Pancreas (tissue), 10 donors: ENCODE measurements at regions not wholly inside any gene's neighbourhood (a gene's known extent, or its start where the extent isn't known, plus 50 kb on each side); places are given as distances from the start of the nearest gene placed in this dataset.
"Not testable (repeated sequence)": the region's sequence is repeated elsewhere in the genome, so short reads cannot be mapped to it uniquely, and the experiment has no call there.

Experiments
- ATAC-seq, 4 donors: fragments of 200-7000 bp; cut with Tn5 transposase; one replicate each; pipeline versions ENCODE4 v1.8.0 to v1.9.1; 2020; ENCODE audit warnings: mild to moderate bottlenecking in 4 of 4, moderate library complexity in 4 of 4
- DNase-seq, 6 donors: peaks; one replicate each; pipeline ENCODE4 v3.0.0-alpha.2; 2020
- FAIRE-seq: peaks from 2 replicates; lab custom pipeline; 2012; peaks lifted over from hg19 to GRCh38; lab: Jason Lieb, UNC
- H3K27ac ChIP-seq, 4 donors: fragments of 200-600 bp; sonication (generic); 1 replicate in 3 of 4; 2 replicates in 1 of 4; pipeline versions ENCODE4 v1.5.0 to v1.8.0; 2020
- H3K27me3 ChIP-seq, 4 donors: fragments of 200-600 bp; one replicate each; pipeline ENCODE4 v1.8.0; 2021
- H3K36me3 ChIP-seq, 3 donors: fragments of 200-600 bp; sonication (generic) in 1 of 3; one replicate each; pipeline versions ENCODE4 v1.5.0 to v1.8.0; 2020 to 2021
- H3K4me1 ChIP-seq, 3 donors: fragments of 200-600 bp; one replicate each; pipeline ENCODE4 v1.8.0; 2021
- H3K4me3 ChIP-seq, 4 donors: fragments of 200-600 bp; sonication (generic) in 2 of 4; one replicate each; pipeline versions ENCODE4 v1.5.0 to v1.8.0; 2020 to 2021
- H3K9me3 ChIP-seq, 4 donors: fragments of 200-600 bp; one replicate each; pipeline ENCODE4 v1.8.0; 2021
- CTCF ChIP-seq, 4 donors: fragments of 200-600 bp; sonication (generic) in 3 of 4; IDR thresholded peaks; one replicate each; pipeline versions ENCODE4 v1.5.0 to v1.8.0; 2021; ENCODE audit warnings: antibody characterized with exemption in 4 of 4
- WGBS, 2 donors: extraction: QIAGEN DNeasy Blood & Tissue Kit; methylation state at CpG; one replicate each; pipeline ENCODE4 v1.1.7; 2013; 5-methylcytosine and 5-hydroxymethylcytosine counted together
- intact Hi-C, 3 donors: fragments of 100-400 bp; cut with DNase I; formaldehyde crosslinking; loops; one replicate each; pipeline versions ENCODE4 v1.11.1 to v1.14.2; 2022
- donor health status: healthy with polysubstance abuse.
- donor health status: DM: no; HTN: no; CAD: no; lungs with moderate emphysema.
- donor health status: DM: no; HTN: no; CAD: no.
- donor health status: control.
- donor health status: control.
- donor health status: Bipolar disorder and iron deficiency.
- donor health status: DM: yes; HTN: yes; CAD: no.
- donor health status: DM: no; HTN: no; CAD: no.
- donor health status: DM: no; HTN: no; CAD: no.
- donor health status: DM: yes; HTN: yes; CAD: no.

GRCh38 chr1:234820597-234820996, 210.6 kb upstream of the IRF2BP2 start:
- no peak for DNase-seq
- intact Hi-C loops, result loop anchor here in 1 of 3 donors (10.0 kb wide), 1 partner anchor 56 kb away; no protein-coding TSS in a partner anchor
- H3K36me3 ChIP-seq, result no peaks in the 10 kb centered on the region
- H3K27me3 ChIP-seq, result no peaks in the 10 kb centered on the region
- no peaks in the 10 kb centered on the region for H3K9me3 ChIP-seq
- TF ChIP-seq CTCF (IDR thresholded peaks at IDR 0.05), result no peak
- H3K4me3 ChIP-seq, result no peak overlapping the region
- no peak for ATAC-seq
- no peak overlapping the region for H3K27ac ChIP-seq
- FAIRE-seq, result no peak
- 96 to 100% methylated on average over 1 of the region's 1 CpG for WGBS, 2 donors
- H3K4me1 ChIP-seq, result peaks cover 3 to 7% (median 3%) of the 10 kb centered on the region in 3 donors

DNA sequence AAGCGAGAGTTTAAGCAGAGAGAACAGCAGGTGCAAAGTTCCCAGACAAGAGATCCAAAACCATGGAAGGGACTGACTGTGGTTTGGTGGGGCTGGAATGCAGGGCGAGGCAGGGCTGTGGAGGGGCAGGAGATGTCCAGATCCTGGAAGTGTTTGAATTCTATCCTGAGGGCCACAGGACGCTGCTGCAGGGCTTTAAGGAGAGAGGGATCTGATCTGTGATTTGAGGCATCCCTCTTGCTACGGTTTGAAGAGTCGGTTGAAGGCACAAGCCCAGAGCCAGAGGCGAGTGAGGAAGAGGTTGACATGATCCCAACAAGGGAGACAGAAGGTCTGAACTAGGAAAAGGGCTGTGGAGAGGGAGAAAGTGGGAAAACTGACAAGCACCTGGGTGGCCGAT, 209.9 kb upstream of the IRF2BP2 start:
- intact Hi-C loops, result loop anchor here in 1 of 3 donors (10.0 kb wide), 1 partner anchor 55 kb away; no protein-coding TSS in a partner anchor
- not testable (repeated sequence) for H3K9me3 ChIP-seq, DNase-seq, FAIRE-seq, H3K27ac ChIP-seq, H3K4me3 ChIP-seq, H3K27me3 ChIP-seq, H3K36me3 ChIP-seq, ATAC-seq, H3K4me1 ChIP-seq
- 70 to 83% methylated on average over 5 to 6 of the region's 7 CpGs for WGBS, 2 donors

DNA sequence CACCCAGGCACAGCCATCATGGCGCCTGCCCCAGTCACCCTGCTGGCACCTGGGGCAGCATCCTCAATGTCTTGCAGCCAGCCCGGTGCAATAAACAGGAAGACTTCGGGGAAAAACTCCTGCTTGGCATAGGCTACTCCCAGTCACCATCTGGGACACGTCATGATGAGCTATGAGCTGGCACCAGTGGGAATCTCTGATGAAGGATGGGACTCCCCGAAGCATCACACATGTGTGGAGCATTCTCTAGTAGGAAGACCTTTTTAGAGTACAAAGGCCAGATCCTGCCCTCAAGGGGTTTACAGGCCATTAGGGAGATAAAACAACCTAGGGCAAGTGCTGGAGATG, 208.0 kb upstream of the IRF2BP2 start:
- H3K27me3 ChIP-seq, H3K36me3 ChIP-seq, intact Hi-C loops, H3K4me1 ChIP-seq, DNase-seq, FAIRE-seq, H3K9me3 ChIP-seq, H3K4me3 ChIP-seq: not testable (repeated sequence)
- peak overlapping the region; percentile 78 to 93 (median 90) for H3K27ac ChIP-seq
- peak in 1 of 4 donors; percentile 1 for ATAC-seq
- 38 to 75% methylated on average over 2 to 3 of the region's 5 CpGs for WGBS, 2 donors

GRCh38 chr1:234817313-234818039, 207.5 kb upstream of the IRF2BP2 start:
- peak in 4 of 6 donors; percentile 38 to 77 (median 63) for DNase-seq
- H3K4me3 ChIP-seq, result peak overlapping the region in 1 of 4 donors; percentile 9
- peak; percentile 66 to 82 (median 77) for ATAC-seq
- H3K4me1 ChIP-seq, H3K9me3 ChIP-seq, H3K36me3 ChIP-seq, intact Hi-C loops, H3K27me3 ChIP-seq: not testable (repeated sequence)
- peak overlapping the region; percentile 78 to 93 (median 90) for H3K27ac ChIP-seq
- WGBS, 2 donors, result 10 to 16% methylated on average over 11 of the region's 11 CpGs
- peak; percentile 84 for FAIRE-seq

DNA sequence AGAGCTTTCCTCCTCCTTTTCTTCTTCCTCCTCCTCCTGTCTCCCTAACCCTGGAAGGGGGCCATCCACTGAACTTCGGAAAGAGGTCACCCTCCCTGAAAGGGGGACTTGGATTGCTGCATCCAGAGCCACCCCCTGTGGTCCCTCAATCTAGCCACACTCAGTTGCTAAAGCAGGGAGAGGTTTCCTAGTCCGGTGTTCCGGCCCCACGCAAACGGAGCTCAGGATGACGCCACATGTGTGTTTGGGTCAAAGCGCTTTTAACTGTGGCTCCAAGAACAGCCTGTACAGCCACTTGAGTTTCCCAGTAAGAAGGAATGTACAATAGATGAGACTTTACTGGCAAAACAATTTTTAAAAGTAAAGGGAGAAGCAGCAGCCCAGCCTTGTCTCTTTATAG, 206.9 kb upstream of the IRF2BP2 start:
- WGBS, 2 donors, result 6 to 7% methylated on average over 6 to 7 of the region's 7 CpGs
- H3K36me3 ChIP-seq, H3K4me1 ChIP-seq, FAIRE-seq, H3K9me3 ChIP-seq, H3K27me3 ChIP-seq, intact Hi-C loops: not testable (repeated sequence)
- ATAC-seq, result peak; percentile 8 to 40 (median 34)
- peak in 3 of 6 donors; percentile 34 to 44 (median 35) for DNase-seq
- Histone ChIP-seq H3K27ac (peak overlapping the region; percentile 78 to 93 (median 90)), H3K4me3 (peak overlapping the region in 1 of 4 donors; percentile 9)

- H3K4me3 ChIP-seq, result peak overlapping the region in 2 of 4 donors; percentile 9 to 25
- ATAC-seq (peak; percentile 39 to 59 (median 50)), DNase-seq (peak in 5 of 6 donors; percentile 43 to 63 (median 52))
- WGBS, 2 donors, result 13 to 16% methylated on average over 13 to 20 of the region's 26 CpGs
- H3K36me3 ChIP-seq, H3K9me3 ChIP-seq, H3K27me3 ChIP-seq, H3K4me1 ChIP-seq, intact Hi-C loops, FAIRE-seq: not testable (repeated sequence)
- peak overlapping the region; percentile 78 to 93 (median 90) for H3K27ac ChIP-seq
These were observed 206.3 kb upstream of the IRF2BP2 start for GRCh38 chr1:234816186-234816851.

- H3K4me1 ChIP-seq, intact Hi-C loops, H3K4me3 ChIP-seq, H3K27me3 ChIP-seq, FAIRE-seq, H3K36me3 ChIP-seq, DNase-seq, H3K9me3 ChIP-seq: not testable (repeated sequence)
- peak overlapping the region; percentile 48 to 91 (median 70) for H3K27ac ChIP-seq
- 4 to 10% methylated on average over 6 of the region's 7 CpGs for WGBS, 2 donors
- peak; percentile 42 to 69 (median 58) for ATAC-seq
These were observed 205.4 kb upstream of the IRF2BP2 start for GRCh38 chr1:234815295-234815815.

DNA sequence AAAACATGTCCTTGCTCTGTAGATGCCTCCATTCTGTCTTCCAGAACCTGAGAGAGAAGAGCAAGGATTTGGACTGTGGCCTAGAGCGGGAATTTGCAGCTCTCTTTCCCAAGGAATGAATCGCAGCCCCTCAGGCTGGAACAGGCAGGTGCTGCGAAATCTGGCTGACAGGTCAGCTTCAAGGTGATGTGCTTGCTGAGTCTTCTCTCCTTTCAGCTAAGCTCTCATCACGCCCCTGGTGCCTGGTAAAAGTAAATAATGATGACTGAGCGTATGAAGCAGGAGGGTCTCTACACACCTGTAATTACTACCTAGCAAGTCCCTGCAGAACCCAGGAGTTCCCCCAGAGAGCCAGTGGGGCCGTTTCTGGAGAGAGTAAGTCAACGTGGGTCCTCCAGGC, 204.3 kb upstream of the IRF2BP2 start:
- FAIRE-seq, intact Hi-C loops, ATAC-seq, H3K4me1 ChIP-seq, H3K9me3 ChIP-seq, H3K36me3 ChIP-seq, DNase-seq, H3K4me3 ChIP-seq, H3K27me3 ChIP-seq: not testable (repeated sequence)
- WGBS, 2 donors, result 75 to 86% methylated on average over 3 of the region's 7 CpGs
- peak overlapping the region in 1 of 4 donors; percentile 64 for H3K27ac ChIP-seq

GRCh38 chr1:234811824-234812223, 201.8 kb upstream of the IRF2BP2 start:
- H3K4me3 ChIP-seq, H3K27ac ChIP-seq, H3K36me3 ChIP-seq, intact Hi-C loops, ATAC-seq, H3K4me1 ChIP-seq, FAIRE-seq, H3K9me3 ChIP-seq, DNase-seq, H3K27me3 ChIP-seq: not testable (repeated sequence)
- 92 to 93% methylated on average over 6 of the region's 6 CpGs for WGBS, 2 donors

- H3K36me3 ChIP-seq, DNase-seq, FAIRE-seq, H3K9me3 ChIP-seq, H3K27me3 ChIP-seq, H3K4me1 ChIP-seq, intact Hi-C loops, H3K4me3 ChIP-seq, ATAC-seq, H3K27ac ChIP-seq: not testable (repeated sequence)
- 78 to 85% methylated on average over 3 of the region's 4 CpGs for whole genome bisulfite sequencing, 2 donors
These were observed 200.7 kb upstream of the IRF2BP2 start for GRCh38 chr1:234810726-234811125.

DNA sequence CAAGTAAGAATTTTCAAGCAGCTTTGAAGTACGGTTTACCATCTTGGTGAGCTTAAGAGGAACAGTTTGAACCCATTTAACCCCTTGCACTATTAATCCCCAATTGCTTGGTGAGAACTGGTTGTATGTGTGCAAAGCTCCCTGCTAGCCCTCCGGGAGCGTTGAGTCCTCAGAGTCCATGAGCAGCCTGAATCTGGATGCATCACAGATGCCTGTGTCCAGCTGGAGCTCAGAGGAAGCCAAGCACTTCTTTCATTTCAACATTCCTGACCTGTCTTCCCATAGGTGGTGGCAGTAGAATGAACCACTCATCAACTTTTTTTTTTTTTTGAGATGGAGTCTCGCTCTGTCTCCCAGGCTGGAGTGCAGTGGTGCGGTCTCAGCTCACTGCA, 199.9 kb upstream of the IRF2BP2 start:
- intact Hi-C loops, H3K36me3 ChIP-seq, H3K4me3 ChIP-seq, FAIRE-seq, H3K27me3 ChIP-seq, H3K27ac ChIP-seq, H3K4me1 ChIP-seq, ATAC-seq, H3K9me3 ChIP-seq, DNase-seq: not testable (repeated sequence)
- 88 to 92% methylated on average over 4 to 5 of the region's 5 CpGs for WGBS, 2 donors
